Femur (tissue), 1 donor: ENCODE measurements at regions not wholly inside any gene's neighbourhood (a gene's known extent, or its start where the extent isn't known, plus 50 kb on each side); places are given as distances from the start of the nearest gene placed in this dataset.
A peak's percentile ranks its signal among the peaks of the same experiment; 100 is the strongest.

Experiments
- DNase-seq: peaks from one replicate; pipeline ENCODE4 v3.0.0-alpha.2; 2017

DNA sequence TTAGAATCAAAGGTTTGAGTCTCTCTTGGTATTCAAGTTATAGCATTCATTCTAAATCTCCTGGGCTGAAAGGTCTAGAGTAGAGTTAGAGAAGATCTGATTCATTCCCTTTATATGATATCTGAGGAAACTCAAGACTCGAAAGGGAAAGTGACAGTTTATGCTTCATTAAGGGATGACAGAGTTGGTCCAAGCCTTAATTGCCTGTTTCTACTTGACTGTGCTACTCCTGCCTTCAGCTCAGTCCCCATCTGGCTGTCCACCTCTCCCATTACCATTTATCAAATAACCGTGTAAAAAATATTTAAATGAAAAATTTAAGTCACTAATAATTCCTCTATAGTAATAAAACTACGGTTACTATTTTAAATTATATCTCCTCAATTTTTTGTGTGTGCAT, 537.1 kb upstream of the MEX3C start:
- no peak for DNase-seq

DNA sequence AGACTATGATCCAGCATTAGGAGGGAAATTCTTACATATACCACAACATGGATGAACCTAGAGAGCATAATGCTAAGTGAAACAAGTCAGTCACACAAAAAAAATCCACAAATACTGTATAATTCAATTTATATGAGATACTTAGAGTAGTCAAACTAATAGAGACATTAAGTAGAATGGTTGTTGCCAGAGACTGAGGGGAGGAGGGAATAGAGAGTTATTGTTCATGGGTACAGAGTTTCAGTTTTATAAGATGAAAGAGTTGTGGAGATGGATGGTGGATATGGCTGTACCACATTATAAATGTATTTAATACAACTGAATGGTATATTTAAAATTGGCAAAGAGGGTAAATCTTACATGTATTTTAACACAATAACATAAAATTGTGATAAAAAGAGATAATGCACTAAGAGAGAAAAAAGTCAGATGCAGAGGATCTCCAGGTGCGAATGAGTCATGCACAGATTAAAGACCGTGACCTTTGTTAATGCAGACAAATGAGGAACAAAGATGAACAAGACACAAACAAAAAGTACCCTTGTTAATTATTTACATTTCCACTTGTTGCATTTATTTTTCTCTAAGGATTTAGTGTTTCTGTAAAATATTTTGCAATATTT, 541.7 kb upstream of the MEX3C start:
- DNase-seq = no peak

DNA sequence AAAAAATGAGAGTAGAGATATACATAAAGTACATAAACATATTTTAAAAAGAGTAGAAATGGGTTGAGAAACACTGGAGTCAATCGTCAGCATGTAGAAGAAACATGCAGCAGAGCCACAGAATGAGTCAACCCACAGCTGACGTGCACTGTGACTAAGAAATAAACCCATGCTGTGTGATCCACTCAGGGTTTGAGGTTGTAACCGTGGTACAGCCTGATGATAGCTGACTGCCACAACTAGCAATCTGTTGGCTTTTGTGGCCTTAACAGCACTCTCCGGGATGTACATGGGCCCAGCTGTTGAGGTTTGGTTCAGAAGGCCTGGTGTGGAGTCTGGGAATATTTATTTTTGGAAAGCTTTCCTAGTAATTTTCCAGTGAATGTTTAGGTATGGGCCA, 554.4 kb upstream of the MEX3C start:
- DNase-seq = peak; percentile 71

DNA sequence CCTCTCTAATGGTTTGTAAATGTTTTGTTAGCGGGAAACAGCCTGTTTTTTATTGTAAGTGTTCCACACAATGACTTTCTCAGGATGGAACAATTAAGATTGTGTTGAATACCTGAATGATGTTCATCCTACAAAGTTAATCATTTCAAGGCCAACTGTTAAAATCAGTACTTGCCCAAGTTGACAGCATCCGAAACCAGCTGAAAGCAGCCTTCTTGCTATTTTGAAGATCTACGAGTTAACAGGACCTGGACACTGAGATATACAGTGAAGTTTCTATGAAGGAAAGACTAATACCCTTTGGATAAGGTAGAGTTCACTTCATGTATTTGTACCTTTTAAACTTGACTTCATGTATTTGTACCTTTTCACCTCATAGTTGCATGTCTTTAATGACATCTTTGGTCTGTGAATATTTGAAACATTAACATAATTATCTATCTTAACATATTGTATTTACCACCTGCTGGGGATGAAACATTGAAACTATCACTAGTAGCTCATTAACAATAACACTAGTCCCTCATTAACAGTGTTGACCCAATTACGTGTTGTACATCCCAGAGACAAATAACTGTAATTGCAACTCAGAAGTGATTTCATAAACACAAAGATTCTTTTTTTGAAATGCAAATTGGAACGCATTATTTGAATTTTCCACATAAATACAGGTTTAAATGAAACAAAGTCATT, 556.0 kb upstream of the MEX3C start:
- no peak for DNase-seq

DNA sequence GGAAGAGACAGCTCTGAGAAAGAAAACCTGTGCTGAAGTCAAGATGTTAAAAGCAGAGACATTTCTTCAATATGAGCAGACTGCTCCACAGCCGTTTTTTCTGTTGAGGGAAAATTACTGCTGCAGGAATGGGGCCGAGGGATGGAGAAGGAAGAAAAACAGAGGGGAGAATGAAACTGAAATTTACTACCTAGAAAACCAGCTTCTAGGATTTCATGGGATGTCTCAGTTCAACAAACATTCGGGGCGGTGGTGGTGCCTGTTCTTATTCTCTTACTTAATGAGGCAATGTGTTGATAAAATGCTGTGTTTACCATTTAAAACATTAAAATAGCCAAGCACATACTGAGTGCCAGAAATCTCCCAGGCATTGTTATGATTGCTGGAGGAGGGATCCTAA, 557.1 kb upstream of the MEX3C start:
- no peak for DNase-seq

GRCh38 chr18:51757255-51757924, 559.9 kb upstream of the MEX3C start:
- no peak for DNase-seq

GRCh38 chr18:51762373-51762772, 564.9 kb upstream of the MEX3C start:
- DNase-seq = no peak

DNA sequence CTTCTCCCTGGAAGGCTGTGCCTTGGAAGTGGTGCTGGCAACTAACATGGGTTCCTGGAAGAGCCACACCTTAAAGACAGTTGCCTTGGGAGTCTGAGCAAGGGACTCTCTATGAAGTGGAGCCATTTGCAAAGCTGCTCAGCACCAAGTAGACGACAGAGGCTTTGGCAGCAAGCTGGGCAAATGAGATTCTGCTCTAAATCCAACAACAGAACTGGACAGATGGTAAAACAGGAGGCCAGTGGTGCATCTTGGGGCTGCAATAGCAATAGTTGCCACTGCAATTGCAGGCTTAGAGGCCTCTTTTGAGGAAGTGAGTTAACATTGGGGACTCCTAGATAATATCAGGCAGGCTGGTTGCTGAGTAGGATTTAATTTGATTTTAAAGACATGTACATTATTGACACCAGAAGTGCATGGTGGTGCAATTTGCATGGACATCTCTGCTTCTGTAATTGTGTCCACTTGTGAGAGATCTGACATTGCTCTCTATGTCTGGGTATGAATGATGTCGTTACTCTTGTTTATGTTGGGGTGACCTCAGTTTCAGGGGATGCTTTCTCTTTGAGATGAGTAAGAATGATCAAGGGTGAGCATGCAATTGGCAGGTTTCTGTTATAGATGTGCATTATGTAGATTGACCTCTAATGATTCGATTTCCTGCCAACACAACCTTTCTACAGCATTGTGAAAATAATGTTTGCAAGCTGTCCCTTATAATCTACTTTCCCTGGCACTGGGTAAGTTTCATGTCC, 568.3 kb upstream of the MEX3C start:
- DNase-seq = no peak

- no peak for DNase-seq
Measured at GRCh38 chr18:51767293-51767692, 569.8 kb upstream of the MEX3C start.

- DNase-seq = no peak
Measured at GRCh38 chr18:51778115-51778514, 561.9 kb upstream of the DCC start.

- no peak for DNase-seq
Measured at GRCh38 chr18:51789871-51790270, 550.1 kb upstream of the DCC start.

GRCh38 chr18:51801514-51801913, 538.5 kb upstream of the DCC start:
- DNase-seq = no peak

DNA sequence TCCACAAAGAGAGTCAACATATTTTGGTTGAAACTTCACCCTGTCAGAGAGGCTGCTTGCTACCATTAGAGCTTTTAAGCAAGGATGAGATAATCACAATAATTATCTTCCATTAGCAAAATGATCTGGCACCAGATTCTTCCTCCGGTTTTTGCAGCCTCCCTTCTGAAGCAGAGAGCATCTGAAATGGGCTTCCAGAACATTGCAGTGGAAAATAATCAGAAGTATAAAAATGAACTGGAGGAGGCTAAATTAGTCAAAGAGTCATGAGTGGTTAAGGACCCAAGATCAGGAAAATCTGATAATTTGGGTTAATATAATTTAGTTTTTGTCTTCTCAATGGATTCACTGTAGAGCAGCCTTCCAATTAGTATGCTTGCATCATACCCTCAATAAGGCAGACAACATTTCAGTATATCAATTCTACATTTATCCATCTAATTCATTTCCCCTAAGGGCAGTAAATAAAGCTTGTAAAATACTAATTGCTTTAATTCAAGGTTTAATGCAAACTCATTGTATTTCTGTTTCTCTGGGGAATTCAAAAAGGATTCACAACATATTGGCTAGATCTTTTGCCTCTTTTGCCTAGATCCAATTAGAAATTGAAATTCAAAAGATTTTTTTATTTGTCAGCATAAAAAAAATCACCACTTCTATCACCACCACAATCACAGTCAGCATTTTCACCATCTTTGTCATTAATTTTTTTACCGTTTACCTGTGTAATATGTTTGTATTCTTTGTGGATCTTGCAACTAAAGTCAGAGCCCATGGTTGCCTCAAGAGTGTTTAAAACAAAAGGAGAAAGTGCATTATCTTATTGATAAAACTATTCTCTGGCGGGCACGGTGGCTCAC, 537.2 kb upstream of the DCC start:
- no peak for DNase-seq

- DNase-seq = no peak
Measured at GRCh38 chr18:51807336-51807735, 532.7 kb upstream of the DCC start.

- no peak for DNase-seq
Measured at GRCh38 chr18:51811883-51812282, 528.1 kb upstream of the DCC start.

DNA sequence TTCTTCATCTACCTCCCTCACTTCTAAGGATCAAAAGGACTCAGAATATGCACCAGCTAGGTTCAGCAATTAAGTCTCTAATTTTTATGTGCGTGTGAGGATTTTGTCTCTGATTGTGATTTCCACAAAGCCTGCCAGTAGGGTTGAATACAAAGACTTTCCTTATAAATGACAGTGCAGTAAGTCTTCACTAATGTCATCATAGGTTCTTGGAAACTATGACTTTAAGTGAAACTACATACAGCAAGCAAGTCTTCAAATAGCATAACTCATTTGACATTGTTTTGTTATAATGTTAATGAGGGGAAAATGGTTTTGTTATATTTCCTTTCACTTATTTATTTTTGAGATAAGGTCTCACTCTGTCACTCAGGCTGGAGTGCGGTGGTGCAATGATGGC, 526.3 kb upstream of the DCC start:
- DNase-seq = no peak

DNA sequence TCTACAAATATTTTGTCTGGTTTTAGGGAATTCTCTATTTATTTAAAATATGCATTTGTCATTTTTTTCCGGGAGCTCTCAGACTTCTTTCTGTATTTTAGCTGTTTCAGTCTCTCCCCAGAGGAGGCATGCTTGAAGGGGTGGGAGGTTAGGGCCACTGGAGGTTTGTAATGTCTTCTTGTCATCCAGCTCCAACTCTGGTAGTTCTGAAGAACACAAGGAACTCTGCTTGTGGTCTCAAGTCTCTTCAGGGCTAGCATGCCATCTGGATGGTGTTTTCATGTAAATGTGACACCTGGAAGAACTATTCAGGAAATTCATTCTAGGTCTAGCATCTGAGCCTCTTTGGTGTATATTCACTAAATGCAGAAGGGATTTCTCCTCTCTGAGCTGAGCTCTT, 518.4 kb upstream of the DCC start:
- DNase-seq = no peak

DNA sequence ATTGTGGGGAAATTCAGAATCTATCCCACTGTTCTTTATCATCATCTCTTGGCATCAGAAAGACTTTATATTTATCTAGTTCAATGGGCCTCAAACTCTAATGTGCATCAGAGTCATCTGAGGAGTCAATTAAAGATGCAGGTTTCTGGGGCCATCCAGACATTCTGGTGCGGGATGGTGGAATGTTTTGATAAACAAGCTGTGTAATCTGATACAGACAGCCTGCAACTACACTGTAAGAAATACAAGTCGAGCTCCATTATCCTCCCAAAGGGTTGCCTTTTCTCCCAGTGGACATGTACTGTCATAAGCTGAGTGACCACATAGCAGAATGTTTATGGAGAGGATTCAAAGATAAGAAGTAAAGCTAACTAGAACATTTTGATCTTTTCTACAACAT, 515.3 kb upstream of the DCC start:
- no peak for DNase-seq

GRCh38 chr18:51833850-51834249, 506.1 kb upstream of the DCC start:
- no peak for DNase-seq

DNA sequence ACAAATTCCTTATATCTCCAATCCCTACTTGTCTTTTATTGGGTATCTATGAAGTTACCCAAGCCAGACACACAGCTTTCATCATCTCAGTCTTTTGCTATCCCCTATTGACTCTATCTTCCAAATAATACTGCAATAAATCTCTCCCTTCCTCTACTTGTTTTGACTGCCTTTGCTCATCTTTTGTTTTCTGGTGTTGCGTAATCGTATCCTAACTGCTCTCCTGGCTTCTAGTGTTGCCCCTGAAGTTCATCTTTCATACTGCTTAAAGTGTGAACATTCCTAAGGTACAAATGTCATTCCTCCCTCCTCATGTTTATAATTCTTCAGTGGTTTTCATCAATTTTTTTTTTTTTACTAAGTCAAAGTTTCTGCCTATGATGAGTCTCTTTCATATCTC, 491.3 kb upstream of the DCC start:
- no peak for DNase-seq

DNA sequence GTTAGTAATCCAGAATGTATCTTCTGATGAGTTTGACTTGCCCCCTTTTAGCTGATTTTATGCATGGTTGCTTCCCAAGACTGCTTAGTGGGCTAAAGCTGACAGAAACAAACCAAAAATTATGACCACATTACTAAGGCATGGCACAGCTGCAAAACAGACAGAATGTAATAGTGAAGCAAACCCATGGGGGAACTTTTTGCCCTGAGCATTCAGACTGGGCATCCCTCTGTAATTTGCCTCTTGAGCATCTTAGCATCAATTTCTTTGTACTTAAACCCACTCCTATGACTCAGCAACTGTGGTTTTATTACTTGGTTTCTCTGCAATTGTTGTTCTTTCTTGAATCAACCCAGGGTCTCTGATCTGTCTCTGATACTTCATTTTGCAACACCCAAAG, 487.3 kb upstream of the DCC start:
- DNase-seq = no peak

DNA sequence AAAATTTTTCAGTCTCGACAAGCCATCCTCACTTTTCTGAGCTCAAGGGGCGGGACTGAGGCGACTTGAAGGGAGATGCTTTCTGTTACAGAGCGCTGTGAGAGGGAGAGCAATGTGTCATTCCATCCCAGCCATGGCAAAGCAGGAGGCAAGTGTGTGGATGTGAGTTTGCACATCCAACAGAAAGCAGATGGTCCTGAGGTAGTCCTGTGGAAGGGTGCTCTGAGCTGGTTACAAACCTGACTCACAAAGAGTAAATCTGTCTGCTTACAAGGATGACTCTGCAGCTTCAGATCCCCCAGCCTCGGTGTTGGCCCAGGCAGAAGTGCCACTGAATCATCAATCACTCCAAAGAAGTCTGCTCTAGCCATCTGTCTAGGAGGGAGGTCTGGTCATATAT, 482.0 kb upstream of the DCC start:
- DNase-seq = no peak

GRCh38 chr18:51861046-51861445, 479.0 kb upstream of the DCC start:
- DNase-seq = no peak
